Choroid plexus epithelial cell (primary cell): ENCODE measurements at regions not wholly inside any gene's neighbourhood (a gene's known extent, or its start where the extent isn't known, plus 50 kb on each side); places are given as distances from the start of the nearest gene placed in this dataset.

Experiments used
- DNase-seq: peaks from one replicate; pipeline ENCODE4 v3.0.0-alpha.2; 2010; ENCODE audit warnings: low read depth
- H3K4me3 ChIP-seq: 2 replicates; pipeline ENCODE4 v1.5.1; 2011; ENCODE audit warnings: low read depth, mild to moderate bottlenecking, control low read depth, low read length, moderate library complexity
- TF ChIP-seq, protein P1 (sequence below): conservative IDR thresholded peaks from 2 replicates; pipeline ENCODE4 v1.5.1; 2011; ENCODE audit warnings: low read depth, mild to moderate bottlenecking, control low read depth, inconsistent platforms, low read length, moderate library complexity

GRCh38 chr5:158100373-158100888, 241.5 kb upstream of the CLINT1 start:
- TF ChIP-seq, protein P1, sequence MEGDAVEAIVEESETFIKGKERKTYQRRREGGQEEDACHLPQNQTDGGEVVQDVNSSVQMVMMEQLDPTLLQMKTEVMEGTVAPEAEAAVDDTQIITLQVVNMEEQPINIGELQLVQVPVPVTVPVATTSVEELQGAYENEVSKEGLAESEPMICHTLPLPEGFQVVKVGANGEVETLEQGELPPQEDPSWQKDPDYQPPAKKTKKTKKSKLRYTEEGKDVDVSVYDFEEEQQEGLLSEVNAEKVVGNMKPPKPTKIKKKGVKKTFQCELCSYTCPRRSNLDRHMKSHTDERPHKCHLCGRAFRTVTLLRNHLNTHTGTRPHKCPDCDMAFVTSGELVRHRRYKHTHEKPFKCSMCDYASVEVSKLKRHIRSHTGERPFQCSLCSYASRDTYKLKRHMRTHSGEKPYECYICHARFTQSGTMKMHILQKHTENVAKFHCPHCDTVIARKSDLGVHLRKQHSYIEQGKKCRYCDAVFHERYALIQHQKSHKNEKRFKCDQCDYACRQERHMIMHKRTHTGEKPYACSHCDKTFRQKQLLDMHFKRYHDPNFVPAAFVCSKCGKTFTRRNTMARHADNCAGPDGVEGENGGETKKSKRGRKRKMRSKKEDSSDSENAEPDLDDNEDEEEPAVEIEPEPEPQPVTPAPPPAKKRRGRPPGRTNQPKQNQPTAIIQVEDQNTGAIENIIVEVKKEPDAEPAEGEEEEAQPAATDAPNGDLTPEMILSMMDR, result no peak
- H3K4me3 ChIP-seq, result no peak overlapping the region
- DNase-seq, result no peak

- DNase-seq, result no peak
- no peak overlapping the region for H3K4me3 ChIP-seq
- TF ChIP-seq, protein P1, result no peak
Measured at GRCh38 chr5:158099571-158100105, 240.7 kb upstream of the CLINT1 start.

- TF ChIP-seq, protein P1, result no peak
- H3K4me3 ChIP-seq, result no peak overlapping the region
- no peak for DNase-seq
Measured at GRCh38 chr5:158096835-158097234, 237.9 kb upstream of the CLINT1 start.

DNA sequence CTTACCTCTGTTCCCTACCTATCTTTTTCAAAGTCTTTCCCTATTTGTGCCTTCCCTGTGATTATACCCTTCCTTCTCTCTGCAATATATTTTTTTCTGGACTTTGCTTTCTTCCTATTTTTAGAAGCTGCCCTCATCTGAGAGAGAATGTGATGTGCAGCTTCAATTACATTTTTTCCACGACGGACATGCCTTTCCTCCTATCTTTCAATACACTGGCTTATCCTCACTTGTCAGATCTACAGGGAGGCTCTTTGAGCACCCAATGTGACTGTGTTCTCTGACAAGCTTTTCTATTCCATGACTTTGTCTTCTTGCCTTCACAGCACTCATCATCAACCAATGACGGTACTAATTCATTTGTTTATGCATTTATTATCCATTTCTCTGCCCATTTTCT, 227.9 kb upstream of the CLINT1 start:
- H3K4me3 ChIP-seq, result no peak overlapping the region
- DNase-seq, result peak; percentile 12
- TF ChIP-seq, protein P1, result no peak

GRCh38 chr5:158084292-158084691, 225.3 kb upstream of the CLINT1 start:
- TF ChIP-seq, protein P1, result no peak
- no peak overlapping the region for H3K4me3 ChIP-seq
- DNase-seq, result no peak

GRCh38 chr5:158082696-158083287, 223.8 kb upstream of the CLINT1 start:
- H3K4me3 ChIP-seq, result no peak overlapping the region
- TF ChIP-seq, protein P1, result no peak
- no peak for DNase-seq

GRCh38 chr5:158080112-158080511, 221.2 kb upstream of the CLINT1 start:
- TF ChIP-seq, protein P1, result no peak
- no peak for DNase-seq
- no peak overlapping the region for H3K4me3 ChIP-seq
